ENCODE measurements at regions not wholly inside any gene's neighbourhood (a gene's known extent, or its start where the extent isn't known, plus 50 kb on each side); places are given as distances from the start of the nearest gene placed in this dataset.
"Not testable (repeated sequence)": the region's sequence is repeated elsewhere in the genome, so short reads cannot be mapped to it uniquely, and the experiment has no call there.

- intact Hi-C loops (cut with DNase I; ENCODE audit: low total_unique reads) = no loop called here
- TF ChIP-seq CTCF (IDR thresholded peaks at IDR 0.05) = no peak
- no peaks in the 10 kb centered on the region for H3K36me3 ChIP-seq
- DNase-seq = peak in 1 of 2 donors; percentile 38
- H3K9me3 ChIP-seq = peaks cover 0 to 13% (median 11%) of the 10 kb centered on the region in 3 donors
- H3K27ac ChIP-seq = no peak overlapping the region
- peaks cover 0 to 13% (median 0%) of the 10 kb centered on the region in 4 donors for H3K4me1 ChIP-seq
- H3K27me3 ChIP-seq = no peaks in the 10 kb centered on the region
- H3K4me3 ChIP-seq = no peak overlapping the region
Observed at GRCh38 chr22:27250886-27251285, 550.7 kb downstream of the MN1 start.

GRCh38 chr22:27251563-27251962 is 550.0 kb downstream of the MN1 start:
- H3K27me3 ChIP-seq = no peaks in the 10 kb centered on the region
- H3K27ac ChIP-seq = no peak overlapping the region
- H3K4me1 ChIP-seq = peaks cover 0 to 13% (median 0%) of the 10 kb centered on the region in 4 donors
- TF ChIP-seq CTCF (IDR thresholded peaks at IDR 0.05) = no peak
- DNase-seq = peak in 1 of 2 donors; percentile 49
- peaks cover 0 to 19% (median 12%) of the 10 kb centered on the region in 3 donors for H3K9me3 ChIP-seq
- H3K4me3 ChIP-seq = no peak overlapping the region
- intact Hi-C loops (cut with DNase I; ENCODE audit: low total_unique reads) = no loop called here
- H3K36me3 ChIP-seq = no peaks in the 10 kb centered on the region

GRCh38 chr22:27252282-27253049 is 549.1 kb downstream of the MN1 start:
- DNase-seq = peak; percentile 77 to 78
- intact Hi-C loops (cut with DNase I; ENCODE audit: low total_unique reads) = no loop called here
- TF ChIP-seq CTCF (IDR thresholded peaks at IDR 0.05) = no peak
- Histone ChIP-seq H3K9me3 (peaks cover 0 to 19% (median 12%) of the 10 kb centered on the region in 3 donors), H3K36me3 (no peaks in the 10 kb centered on the region), H3K27ac (no peak overlapping the region), H3K27me3 (no peaks in the 10 kb centered on the region), H3K4me3 (no peak overlapping the region), H3K4me1 (peaks cover 0 to 8% (median 0%) of the 10 kb centered on the region in 4 donors)

- Histone ChIP-seq H3K9me3 (peaks cover 0 to 19% (median 12%) of the 10 kb centered on the region in 3 donors), H3K27ac (no peak overlapping the region), H3K4me1 (no peaks in the 10 kb centered on the region), H3K4me3 (no peak overlapping the region), H3K36me3 (no peaks in the 10 kb centered on the region), H3K27me3 (no peaks in the 10 kb centered on the region)
- no peak for TF ChIP-seq CTCF (IDR thresholded peaks at IDR 0.05)
- intact Hi-C loops (cut with DNase I; ENCODE audit: low total_unique reads) = no loop called here
- DNase-seq = peak in 1 of 2 donors; percentile 32
Observed at GRCh38 chr22:27253108-27253902, 548.3 kb downstream of the MN1 start.

GRCh38 chr22:27254063-27254462 is 547.5 kb downstream of the MN1 start:
- H3K27me3 ChIP-seq; H3K4me3 ChIP-seq; H3K36me3 ChIP-seq; intact Hi-C loops (cut with DNase I; ENCODE audit: low total_unique reads); H3K27ac ChIP-seq; H3K4me1 ChIP-seq: not testable (repeated sequence)
- DNase-seq = peak; percentile 46 to 53
- peaks cover 0 to 19% (median 12%) of the 10 kb centered on the region in 3 donors for H3K9me3 ChIP-seq

- intact Hi-C loops (cut with DNase I; ENCODE audit: low total_unique reads) = no loop called here
- Histone ChIP-seq H3K4me3 (no peak overlapping the region), H3K9me3 (peaks cover 0 to 19% (median 12%) of the 10 kb centered on the region in 3 donors), H3K36me3 (no peaks in the 10 kb centered on the region), H3K27ac (no peak overlapping the region), H3K27me3 (no peaks in the 10 kb centered on the region), H3K4me1 (no peaks in the 10 kb centered on the region)
- no peak for DNase-seq
- TF ChIP-seq CTCF (IDR thresholded peaks at IDR 0.05) = no peak
Observed at GRCh38 chr22:27255580-27255979, 546.0 kb downstream of the MN1 start.

All from tibial artery (tissue), 4 donors.